ENCODE measurements at regions not wholly inside any gene's neighbourhood (a gene's known extent, or its start where the extent isn't known, plus 50 kb on each side); places are given as distances from the start of the nearest gene placed in this dataset.

DNA sequence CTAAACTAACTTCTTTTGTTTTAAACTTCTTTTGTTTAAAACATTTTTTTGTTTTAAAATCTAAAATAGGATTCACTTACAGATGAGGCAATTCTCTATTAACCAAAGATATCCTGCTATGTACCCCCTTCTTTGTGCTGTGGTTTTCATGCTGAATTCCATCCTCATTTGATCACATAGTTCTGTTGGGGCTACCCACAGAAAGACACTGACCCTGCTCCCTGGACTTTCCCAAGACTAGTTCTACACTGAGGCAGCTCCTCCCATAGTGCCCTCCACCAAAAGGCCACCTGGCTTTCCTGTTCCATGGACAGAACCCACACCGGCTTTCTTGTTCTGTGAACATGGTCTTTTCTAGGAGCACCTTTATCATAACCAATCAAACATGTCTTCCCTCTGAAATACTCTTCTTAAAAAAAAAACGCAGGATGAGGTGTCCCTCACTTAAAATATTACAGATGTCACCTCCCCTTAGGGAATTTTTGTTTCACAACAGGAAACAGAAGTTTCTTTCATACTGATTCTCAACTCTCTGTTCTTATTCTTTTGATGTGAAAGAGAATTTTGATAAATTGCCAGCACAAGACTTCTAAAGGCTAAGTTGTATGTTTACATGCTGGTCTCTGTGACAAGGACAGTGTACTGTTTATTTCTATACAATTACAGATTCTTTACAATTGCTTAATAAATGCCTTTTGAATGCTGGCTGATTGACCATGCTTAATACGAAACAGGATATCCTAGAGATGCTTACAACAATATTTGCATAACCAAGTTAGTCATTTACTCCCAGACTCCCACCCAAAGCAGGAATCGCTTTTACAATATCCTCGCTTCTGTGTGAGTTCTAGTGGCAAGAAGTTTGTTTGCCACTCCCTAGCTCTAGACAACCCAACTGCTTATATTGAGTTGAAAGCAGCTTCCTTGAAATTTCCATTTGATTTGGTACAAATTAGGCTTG is 300.4 kb downstream of the DTWD2 start:
- no peak for DNase-seq (ENCODE audit: low read depth)

DNA sequence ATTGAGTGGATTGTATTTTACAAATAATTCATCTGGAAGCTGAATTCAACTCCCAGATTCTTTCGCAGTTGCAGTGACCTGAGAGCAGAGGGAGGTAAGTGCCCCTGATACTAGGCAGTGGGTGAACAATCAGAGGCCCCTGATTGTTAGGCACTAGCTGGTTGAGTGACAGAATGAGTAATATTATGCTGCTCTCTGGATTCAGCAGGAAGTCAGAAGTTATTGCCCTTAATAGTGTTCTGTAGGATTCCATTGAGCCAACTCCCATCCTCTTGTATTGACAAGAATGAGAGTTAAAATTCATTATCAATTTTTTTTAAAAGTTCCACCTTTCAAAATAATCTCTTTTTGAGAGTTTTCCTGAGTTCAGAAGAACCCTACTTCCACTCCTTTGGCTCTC is 301.2 kb downstream of the DTWD2 start:
- DNase-seq (ENCODE audit: low read depth), result no peak

DNA sequence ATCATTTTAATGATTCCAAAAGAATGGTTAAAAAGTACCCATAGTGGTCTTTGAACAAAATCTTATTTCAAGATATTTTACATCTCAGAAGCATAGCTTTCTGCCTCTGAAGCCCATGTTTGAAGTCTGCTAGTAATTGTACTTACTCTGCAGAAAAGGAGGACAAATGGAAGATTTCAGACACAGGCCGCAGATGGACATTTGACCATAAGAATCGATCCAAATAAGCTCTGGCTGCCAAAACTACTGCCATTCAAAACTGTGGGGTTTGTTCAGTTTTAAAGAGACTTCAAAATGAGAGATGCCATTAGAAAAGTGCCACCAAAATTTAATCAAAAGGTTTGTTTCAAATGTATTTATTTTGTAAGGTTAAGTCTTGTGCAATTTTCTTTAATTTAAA is 306.7 kb downstream of the DTWD2 start:
- no peak for DNase-seq (ENCODE audit: low read depth)

DNA sequence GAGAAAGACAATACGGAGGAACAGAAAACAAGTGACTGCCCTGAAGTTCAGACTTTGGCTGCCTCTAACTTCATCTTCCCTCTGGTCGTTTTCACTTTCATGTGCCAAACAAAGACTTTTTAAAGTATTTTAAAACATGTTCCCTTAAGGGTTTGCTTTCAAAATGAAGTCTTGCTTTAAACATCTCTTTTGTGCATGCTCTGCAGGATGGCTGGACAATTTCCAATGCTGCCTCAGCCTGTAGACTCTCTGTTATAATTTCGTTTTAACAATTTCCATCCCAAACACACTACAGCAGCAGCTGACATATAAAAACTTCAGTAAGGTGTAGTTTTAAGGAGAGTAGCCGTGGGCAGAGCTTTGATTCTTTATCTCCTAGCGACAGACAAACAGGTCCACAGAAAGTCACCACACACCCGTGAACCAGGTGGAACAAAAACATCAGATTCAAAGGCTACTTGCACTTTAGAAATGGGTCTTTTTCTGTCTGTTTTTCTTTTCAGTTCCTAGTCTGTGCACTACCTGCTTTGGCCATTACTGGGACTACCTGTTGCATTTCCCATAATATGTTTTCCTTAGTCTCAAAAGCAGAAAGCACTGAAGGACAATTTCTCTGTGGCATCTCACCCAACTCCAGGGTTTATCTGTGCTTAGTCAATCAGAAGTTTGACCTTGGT is 308.9 kb downstream of the DTWD2 start:
- DNase-seq (ENCODE audit: low read depth), result no peak

DNA sequence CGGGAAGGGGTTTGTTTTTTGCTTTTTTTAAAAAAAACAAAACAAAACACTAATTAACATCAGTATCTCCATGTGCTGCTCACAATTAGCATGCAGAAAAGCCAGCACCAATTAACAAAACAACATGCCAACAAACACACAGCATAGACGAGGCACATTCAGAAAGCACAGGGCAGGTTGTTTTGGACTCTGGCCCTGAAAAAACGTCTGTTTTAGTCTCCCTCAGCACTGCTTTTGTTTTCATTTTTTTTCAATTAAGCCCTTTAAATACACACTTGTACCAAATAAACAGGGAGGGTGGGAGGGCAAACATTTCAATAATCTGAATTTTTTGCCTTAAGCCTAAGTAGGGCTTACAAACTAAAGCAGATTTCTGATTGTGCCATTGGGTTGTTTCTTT is 309.6 kb downstream of the DTWD2 start:
- DNase-seq (ENCODE audit: low read depth), result no peak

DNA sequence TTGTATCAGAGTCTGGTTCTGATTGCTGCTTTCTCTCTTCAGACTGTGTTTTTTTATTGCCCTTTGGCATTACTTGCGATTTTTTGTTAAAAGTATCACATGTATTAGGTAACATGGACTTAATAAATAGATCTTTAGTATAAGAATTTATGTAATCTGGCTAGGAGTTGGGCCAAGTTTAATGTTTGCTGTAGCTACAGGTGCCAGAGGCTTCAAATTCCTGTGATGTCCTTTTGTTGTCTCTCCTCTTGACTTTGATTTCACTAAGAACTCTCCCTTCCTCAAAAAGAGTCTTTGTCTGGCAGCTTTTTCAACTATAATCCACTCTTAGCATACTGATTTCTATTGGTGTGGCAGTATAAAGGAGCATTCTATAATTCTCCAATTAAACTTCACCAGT is 313.1 kb downstream of the DTWD2 start:
- DNase-seq (ENCODE audit: low read depth), result no peak

DNA sequence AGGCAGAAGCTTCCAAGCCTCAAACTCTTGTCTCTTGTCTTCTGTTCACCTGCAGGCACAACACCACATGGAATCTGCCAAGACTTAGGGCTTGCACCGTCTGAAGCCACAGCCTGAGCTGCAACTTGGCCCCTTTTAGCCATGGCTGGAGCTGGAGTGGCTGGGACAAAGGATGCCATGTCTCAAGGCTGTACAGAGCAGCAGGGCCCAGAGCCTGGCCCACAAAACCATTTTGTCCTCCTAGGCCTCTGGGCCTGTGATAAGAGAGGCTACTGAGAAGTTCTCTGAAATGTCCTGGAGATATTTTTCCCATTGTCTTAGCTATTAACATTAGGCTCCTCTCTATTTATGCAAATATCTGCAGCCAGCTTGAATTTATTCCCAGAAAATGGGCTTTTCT is 330.8 kb downstream of the DTWD2 start:
- DNase-seq (ENCODE audit: low read depth), result no peak

DNA sequence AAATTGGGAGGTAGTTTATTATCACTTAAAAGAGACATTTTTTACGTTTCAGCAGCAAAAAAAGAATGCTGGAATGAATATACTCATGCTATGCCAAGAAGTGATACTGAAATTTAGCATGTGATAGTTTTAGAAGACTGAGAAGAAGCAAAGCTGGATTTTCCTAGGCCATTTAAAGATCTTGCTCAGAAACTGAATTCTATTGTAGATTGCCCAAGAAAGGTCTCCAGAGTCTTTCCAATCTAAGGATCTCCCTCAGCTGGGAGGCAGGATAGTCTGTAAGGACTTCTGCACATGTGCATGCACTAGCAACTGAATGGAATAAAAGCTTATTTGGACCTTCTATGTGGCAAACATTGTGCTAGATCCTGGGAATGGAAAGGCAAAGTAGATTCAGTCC is 334.5 kb downstream of the DTWD2 start:
- no peak for DNase-seq (ENCODE audit: low read depth)

DNA sequence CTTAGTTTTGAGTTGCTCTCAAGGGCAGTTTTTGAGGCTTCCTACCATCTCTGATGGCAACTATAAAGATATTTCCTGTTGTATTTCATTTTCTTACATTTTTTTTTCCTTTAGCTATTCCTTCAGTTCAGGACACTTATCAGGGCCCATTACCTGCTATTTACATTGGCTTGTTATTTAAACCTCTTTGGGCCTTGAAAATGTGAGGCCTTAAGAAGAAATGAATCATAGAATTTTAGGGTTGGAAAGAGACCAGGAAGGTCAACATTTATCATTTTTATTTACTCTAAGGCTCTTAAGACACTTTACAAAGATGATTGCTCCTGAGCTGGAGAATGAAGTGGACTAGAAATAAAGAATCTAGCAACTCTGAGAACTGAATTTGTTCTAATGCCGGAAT is 335.2 kb downstream of the DTWD2 start:
- DNase-seq (ENCODE audit: low read depth), result no peak

DNA sequence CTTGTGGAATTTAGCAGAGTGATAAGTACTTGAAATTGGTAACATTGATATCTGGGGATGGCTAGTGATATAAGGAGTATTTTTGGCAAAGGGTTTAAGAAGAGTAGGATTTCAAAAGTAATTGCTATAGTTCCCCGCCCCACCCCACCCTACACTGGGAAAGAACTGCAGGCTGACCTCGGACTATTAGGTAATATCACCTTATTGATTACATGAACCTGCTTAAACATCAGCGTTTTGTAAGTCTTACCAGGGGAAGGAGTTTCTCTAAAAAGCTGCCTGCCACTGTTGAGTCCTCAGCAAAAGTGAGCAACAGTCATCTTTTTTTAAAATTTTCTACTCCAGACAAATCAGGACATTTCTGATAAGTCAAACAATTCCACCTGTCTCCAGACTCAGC is 337.3 kb downstream of the DTWD2 start:
- no peak for DNase-seq (ENCODE audit: low read depth)

DNA sequence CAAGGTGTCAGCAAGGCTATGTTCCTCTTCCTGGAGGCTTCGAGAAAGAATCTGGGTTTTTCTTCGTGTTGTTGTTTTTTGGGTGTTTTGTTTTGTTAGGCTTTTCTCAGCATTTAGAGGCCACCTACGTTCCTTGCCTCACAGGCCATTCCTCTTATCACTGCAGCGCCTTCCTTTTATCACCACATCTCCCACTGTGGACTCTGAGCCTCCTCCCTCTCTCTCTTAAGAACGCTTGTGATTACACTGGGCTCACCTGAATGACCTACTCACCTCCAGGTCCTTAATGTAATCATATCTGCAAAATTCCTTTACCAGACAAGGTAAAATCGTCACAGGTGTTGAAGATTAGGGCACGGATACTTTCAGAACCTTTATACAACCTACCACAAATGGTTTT is 340.8 kb downstream of the DTWD2 start:
- no peak for DNase-seq (ENCODE audit: low read depth)

DNA sequence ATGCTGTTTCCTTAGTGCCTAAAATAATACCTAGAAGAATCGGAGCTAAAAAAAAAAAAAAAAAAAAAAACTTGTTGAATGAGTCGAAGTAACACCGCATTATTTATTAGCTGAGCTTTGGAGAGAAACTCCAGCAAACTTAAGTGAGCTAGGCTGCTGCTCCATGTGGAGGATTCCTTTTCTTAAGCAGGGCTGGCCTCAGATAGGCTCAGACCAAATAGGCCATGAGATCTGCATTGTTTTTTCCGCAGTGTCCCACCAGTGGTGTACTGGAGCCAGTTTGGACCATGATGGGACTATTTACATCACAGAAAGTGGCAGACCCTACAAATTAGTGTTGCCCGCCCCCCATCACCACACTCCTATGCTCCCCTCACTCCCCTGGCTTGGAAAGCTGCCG is 341.4 kb downstream of the DTWD2 start:
- no peak for DNase-seq (ENCODE audit: low read depth)

DNA sequence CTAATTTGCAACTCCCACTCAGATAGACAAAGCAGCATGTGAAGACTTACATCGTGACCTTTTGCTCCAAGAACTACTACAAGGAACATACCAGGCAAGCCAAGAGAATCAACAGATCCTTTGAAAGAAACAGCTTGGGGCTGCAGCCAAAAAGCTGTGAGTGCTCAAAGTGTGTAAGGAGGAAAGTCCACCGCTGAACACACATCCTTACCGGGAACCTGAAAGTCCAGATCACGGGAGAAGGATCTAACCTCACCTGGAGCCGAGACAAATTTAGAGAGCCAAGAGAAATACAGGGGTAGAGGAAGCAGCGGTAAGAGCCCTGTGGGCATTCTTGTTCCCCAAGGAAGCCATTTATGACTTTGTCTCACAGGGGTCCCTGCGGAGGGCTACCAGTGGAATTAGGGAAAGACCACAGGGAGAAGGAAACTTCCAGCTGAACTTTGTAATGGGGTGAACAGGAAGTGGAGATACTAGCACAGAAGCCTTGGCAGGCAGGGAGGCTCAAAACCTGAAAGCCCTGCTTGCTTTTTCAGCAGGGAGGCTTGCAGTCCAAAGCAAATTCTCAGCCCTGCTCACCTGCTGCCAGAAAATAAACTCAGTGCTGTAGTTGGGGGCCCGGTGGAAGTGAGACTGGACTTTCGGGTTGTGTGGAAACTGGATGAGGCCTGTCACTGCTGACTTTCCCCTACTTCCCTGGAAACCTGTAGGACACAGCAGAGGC is 350.2 kb downstream of the DTWD2 start:
- no peak for DNase-seq (ENCODE audit: low read depth)

DNA sequence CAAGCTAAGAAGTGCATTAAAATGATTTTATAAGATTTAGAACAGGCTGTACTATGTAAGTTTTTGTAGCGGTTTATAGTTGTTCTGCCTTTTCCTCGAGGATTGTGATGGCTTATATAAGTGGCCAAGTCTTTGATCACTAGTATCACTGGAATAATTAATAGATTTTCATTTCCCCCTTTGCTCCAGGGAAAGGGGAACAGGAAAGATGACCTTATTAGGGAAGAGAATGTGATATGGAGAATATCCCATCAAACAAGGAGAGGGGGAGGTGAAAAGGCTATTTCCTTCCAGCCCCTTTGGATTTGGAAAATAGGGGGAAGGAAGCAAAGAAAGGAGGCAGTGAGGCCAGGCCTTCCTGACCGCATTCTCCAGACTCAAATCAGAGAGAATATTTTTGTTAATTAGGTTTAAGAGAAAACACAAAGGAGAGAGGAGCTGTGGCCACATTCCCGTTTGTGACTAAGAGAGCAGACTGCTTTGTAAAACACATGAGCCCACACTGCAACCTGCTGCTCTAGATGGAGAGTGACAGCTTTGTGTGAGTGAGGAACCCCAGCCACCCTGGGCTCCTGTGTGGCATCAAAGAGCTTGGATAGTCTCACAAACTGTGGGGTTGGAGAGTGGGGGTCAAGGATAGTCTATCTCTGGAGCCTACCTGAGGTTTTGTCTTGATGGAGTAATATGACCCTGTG is 359.5 kb downstream of the DTWD2 start:
- no peak for DNase-seq (ENCODE audit: low read depth)

DNA sequence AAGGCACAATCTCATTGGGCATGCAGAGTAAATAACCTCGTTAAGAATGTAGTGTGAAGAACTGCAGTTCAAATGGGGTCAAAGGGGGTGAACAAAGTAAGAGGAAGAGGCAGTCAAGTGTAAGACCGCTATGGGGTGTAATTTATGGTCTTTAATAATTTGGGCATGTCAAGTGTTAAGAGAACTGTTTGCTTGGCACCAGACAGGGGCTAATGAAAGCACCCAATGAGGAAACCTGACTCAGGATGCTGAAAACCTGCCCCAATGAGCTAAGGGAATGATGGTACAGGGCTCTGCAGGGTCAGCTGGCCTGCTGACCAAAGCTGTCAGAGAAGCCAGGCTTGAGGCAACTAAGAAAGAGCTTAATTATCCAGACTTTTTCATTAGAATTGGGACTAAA is 368.1 kb downstream of the DTWD2 start:
- no peak for DNase-seq (ENCODE audit: low read depth)

DNA sequence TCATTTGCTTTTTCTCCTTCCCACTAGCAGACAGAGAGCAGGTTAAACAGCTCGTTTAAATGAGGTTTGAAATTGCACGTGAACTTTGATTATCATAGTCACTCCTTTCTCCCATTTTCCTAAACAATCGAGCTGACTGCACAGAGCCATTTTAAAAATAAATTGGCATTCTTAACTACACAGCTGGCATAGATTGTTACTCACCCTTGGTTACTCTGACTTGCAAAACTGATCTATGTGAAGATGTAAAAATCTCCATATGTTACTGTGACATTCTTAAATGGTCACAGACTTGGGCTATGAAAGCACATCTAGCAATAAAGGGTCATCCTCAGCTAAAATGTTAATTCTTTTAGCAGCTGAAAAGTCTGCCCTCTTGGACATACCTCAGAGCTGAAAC is 368.5 kb downstream of the DTWD2 start:
- no peak for DNase-seq (ENCODE audit: low read depth)

DNA sequence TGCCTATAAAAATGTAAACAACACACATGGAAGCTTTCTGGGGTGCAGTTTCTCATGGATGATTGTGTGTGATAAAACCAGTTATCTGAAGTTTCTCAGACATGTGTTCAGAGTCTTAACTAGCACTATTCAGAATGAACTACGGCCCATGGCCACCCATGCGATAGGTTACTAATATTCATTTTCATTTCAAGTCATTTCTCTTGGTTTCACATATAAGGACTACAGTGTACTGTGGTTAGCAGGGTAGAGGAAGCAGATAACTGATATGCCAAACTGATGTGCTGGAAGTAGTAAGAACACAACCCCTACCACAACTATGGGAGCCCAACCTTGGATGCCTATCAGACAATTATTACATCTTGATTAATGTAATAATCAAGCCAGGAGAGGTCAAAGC is 372.1 kb downstream of the DTWD2 start:
- DNase-seq (ENCODE audit: low read depth), result no peak

DNA sequence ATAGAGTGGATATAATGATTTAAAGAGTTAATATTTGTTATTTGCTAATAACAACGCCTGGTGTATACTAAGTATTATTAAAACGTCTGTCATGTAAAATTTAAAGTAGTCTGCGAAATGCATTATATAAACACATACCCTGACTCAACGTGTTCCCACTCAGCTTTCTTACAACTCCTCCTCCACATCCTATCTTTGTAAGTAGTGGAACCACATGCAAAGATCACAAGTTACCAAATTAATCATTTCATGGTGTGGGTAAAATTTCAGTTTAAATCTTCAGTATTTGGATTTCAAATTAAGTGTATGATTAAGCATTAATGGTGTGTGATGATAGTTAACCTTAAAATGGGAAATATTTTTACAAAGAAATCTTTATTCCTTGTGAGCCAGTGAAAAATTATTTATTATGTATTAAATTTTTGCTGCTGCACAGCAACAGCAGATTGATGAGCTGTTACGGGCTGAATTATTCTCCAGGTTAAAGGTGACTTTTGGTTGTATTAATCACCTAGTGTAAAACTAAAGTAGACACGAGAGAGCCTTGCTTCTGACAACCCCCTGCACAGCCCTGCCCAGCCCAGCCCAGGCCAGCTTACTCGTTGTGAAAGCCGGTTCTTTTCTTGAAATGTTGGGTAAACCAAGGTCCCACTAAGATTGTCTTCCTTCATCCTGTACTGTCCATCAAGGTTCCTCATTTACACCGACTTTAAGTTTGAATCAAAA is 373.5 kb downstream of the DTWD2 start:
- no peak for DNase-seq (ENCODE audit: low read depth)

DNA sequence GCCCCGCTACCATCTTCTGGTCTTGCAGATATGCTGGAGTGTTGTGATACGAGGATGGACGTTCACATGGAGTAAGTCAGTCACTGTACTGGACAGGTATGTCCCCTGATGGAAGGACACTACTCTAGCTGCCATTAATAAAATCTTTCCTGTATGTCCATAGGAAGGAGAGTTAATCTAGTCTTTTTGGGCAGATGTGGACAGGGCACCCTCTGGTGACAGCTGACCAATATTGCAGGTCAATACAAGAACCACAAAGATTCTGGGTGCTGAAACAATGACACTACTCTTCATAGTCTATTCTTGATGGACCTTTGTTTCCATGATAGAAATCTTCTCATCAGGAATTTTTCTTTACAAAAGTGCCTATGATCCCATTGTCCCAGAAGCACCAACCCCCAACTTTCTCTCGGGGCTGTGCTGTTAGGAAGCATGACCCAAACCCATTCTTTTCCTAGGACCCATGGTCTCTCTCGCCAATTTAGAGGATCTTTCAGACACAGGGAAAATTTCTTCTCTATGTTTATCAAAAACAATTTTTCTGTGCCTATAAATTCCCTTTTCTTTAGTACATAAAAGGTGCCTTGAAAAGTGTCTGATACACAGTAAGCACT is 376.9 kb downstream of the DTWD2 start:
- no peak for DNase-seq (ENCODE audit: low read depth)

DNA sequence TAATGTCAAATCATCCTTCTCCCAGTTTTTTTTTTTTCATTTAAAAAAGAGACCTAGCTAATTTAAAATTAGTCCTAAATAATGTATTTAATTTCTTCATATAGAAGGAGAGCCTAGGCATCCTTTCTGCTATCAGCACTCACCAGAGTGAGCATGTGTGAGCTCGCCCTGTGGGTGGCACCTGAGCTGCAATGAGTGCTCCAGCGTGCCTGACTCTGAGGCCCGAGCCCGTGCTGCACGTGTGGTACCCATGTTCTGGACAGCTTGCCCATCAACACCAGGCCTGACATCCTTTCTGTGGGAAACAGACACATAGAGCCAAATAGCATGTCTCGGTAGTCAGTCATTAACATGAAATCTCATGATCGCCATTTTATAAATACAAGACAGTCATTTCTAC is 381.4 kb downstream of the DTWD2 start:
- DNase-seq (ENCODE audit: low read depth), result no peak

DNA sequence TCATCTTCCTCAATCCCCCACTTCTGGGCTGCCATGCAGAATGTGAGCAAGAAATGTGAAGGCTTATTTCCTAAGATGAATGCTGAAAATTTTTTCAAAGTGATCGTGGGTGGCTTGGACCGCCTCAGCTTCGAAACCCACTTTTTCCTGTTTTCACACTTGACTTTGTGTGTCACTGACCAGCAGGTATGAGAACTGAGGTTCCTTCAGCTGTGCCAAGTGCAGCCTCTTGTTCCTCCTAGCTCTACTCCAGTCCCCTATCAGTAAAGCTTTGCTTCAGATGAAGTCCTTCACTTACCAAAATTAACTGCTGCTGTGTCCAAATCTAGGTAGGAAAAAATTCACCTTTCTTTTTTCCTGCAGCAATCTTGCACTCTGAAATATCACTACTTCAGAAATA is 382.6 kb downstream of the DTWD2 start:
- no peak for DNase-seq (ENCODE audit: low read depth)

Data from CMK (cell line).